Epithelial cell of proximal tubule (primary cell): ENCODE measurements at regions not wholly inside any gene's neighbourhood (a gene's known extent, or its start where the extent isn't known, plus 50 kb on each side); places are given as distances from the start of the nearest gene placed in this dataset.
A peak's percentile ranks its signal among the peaks of the same experiment; 100 is the strongest.

Source experiments
- DNase-seq: peaks from one replicate; pipeline ENCODE4 v3.0.0-alpha.2; 2011; ENCODE audit warnings: low read depth
- H3K4me3 ChIP-seq: 2 replicates; pipeline ENCODE4 v1.5.1; 2011; ENCODE audit warnings: low read depth, mild to moderate bottlenecking, low read length
- TF ChIP-seq, protein P1 (sequence below): conservative IDR thresholded peaks from 2 replicates; pipeline ENCODE4 v1.5.1; 2012; ENCODE audit warnings: low read depth, mild to moderate bottlenecking, low read length

GRCh38 chr2:9103663-9104277 lies 100.3 kb upstream of the MBOAT2 start:
- no peak for DNase-seq
- TF ChIP-seq, protein P1, sequence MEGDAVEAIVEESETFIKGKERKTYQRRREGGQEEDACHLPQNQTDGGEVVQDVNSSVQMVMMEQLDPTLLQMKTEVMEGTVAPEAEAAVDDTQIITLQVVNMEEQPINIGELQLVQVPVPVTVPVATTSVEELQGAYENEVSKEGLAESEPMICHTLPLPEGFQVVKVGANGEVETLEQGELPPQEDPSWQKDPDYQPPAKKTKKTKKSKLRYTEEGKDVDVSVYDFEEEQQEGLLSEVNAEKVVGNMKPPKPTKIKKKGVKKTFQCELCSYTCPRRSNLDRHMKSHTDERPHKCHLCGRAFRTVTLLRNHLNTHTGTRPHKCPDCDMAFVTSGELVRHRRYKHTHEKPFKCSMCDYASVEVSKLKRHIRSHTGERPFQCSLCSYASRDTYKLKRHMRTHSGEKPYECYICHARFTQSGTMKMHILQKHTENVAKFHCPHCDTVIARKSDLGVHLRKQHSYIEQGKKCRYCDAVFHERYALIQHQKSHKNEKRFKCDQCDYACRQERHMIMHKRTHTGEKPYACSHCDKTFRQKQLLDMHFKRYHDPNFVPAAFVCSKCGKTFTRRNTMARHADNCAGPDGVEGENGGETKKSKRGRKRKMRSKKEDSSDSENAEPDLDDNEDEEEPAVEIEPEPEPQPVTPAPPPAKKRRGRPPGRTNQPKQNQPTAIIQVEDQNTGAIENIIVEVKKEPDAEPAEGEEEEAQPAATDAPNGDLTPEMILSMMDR = no peak

DNA sequence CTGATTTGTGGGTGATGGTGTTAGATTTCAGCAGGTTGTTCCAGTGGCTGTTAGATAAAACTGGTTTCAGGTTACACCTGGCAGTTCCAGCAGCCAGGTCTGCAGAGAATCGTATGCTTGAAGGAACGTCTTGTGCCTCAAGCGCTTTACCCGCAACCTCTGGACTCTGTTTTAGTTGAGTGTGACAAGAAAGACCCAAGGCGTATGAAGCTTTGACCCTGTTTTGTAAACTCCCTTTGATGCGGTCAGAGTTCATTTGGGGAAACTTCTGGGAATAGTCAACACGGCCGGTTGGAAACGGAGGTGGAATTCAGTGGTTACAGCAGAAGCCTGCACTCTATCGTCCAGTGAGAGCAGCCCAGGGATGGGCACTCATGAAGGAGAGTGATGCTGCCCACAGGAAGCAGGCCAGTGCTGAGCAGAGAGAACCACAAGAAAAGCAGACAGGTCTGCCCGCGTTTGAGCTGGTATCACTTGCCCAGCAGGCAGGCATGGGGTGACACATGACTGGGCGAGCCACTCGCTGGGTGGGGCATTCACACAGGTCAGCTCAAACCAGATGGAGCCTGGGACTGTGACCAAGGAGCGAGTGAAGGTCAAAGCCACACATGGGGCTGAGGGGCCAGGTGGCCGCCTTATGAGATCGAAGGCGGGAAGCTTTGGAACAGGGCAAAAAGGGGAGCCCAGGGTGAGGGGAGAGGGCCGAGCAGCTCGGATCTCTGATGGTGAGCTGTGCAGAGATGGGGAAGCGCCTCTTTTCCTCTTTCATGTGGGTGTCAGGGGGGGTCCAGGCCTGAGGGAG lies 99.6 kb upstream of the MBOAT2 start:
- TF ChIP-seq, protein P1 = peak; percentile 27
- H3K4me3 ChIP-seq = no peak overlapping the region
- no peak for DNase-seq

More at GRCh38 chr2:9103663-9104277, 100.3 kb upstream of the MBOAT2 start:
- no peak overlapping the region for H3K4me3 ChIP-seq

DNA sequence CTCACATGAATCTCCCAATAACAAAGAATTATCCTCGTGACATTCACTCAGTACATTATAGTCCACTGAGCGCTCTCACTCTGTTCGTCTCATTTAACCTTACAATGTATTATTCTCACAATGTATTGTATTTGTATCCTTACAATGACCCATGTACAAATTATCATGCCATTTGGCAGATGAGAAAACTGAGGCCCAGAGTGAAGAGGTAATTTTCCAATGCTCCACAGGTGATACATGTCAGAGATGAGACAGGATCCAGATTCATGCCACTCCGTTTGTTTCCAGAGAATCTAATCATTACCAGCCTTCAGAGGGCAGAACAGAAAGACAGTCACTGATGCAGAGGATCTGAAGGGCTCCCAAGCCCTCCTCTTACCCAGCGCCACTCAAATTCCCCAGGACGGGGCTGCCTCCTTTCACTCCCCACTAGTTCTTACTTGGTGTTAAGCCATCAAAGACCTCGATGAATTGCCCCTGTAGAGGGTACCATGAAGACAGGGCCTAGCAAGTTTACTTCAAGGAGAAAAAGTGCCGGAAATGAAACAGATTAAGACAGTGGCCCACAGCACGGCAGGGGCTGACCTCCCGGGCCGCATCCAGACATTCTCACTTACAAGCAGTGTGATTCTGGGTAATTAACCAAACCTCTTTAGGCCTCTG lies 98.4 kb upstream of the MBOAT2 start:
- DNase-seq = no peak
- no peak overlapping the region for H3K4me3 ChIP-seq
- TF ChIP-seq, protein P1 = no peak

DNA sequence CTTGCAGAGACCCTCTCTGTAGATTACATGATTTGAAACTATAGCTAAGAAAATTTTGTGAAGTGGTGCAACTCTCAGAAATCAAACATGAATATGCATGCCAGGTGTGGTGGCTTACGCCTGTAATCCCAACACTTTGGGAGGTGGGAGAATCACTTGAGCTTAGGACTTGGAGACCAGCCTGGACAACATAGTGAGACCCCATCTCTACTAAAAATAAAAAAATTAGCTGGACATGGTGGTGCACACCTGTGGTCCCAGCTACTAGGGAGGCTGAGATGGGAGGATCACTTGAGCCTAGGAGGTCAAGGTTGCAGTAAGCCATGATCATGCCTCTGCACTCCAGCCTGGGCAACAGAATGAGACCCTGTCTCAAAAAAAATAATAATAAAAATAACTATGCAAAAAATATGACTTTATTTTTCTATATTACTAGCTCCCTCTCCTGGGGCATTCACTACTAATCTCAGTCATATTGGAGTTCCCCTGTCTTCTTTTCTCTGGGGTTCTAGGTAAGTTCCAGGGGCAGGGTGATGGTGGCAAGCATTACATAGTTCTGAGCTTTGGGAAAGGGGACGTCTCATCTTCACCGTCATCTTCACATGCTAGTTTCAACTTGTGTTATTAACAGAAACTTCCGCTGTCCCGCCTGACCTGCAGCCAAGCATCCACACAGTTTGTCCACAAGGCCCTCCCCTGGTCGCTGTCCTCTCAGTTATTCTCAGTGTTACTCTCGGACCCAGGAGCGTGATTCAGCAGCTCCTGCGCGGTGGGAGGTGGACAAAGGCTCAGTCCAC lies 96.8 kb upstream of the MBOAT2 start:
- DNase-seq = no peak
- H3K4me3 ChIP-seq = no peak overlapping the region
- TF ChIP-seq, protein P1 = no peak

GRCh38 chr2:9099341-9099751 lies 95.9 kb upstream of the MBOAT2 start:
- TF ChIP-seq, protein P1 = no peak
- no peak overlapping the region for H3K4me3 ChIP-seq
- peak; percentile 61 for DNase-seq

DNA sequence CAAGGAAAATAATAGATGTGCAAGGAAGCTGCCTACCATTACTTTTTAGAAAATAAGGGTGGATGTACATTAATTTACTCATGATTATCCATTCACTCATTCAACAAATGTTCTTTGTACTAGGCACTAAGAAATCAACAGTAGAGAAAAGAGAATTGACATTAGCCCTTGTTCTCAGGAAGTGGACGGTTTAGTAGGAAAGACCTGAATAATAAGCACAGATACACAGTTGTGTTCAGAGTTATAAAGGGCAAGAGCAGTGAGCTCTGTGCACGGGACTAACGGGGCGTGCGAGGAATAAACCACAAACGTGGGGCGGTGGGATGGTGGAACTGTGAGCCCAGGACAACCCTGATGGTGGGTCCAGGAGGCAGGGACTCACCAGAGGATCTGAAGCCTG lies 94.4 kb upstream of the MBOAT2 start:
- no peak for DNase-seq
- H3K4me3 ChIP-seq = no peak overlapping the region

More for the DNA sequence above, 94.4 kb upstream of the MBOAT2 start:
- TF ChIP-seq, protein P1 = no peak
